NCI-H1092 treated with DMSO at 0.1 percent for 48 hours (cell line): ENCODE measurements at regions not wholly inside any gene's neighbourhood (a gene's known extent, or its start where the extent isn't known, plus 50 kb on each side); places are given as distances from the start of the nearest gene placed in this dataset.
"Not testable (repeated sequence)": the region's sequence is repeated elsewhere in the genome, so short reads cannot be mapped to it uniquely, and the experiment has no call there.

Source experiments
- DNase-seq: peaks from one replicate; lab custom pipeline; 2025; lab: John Stamatoyannopoulos, UW

DNA sequence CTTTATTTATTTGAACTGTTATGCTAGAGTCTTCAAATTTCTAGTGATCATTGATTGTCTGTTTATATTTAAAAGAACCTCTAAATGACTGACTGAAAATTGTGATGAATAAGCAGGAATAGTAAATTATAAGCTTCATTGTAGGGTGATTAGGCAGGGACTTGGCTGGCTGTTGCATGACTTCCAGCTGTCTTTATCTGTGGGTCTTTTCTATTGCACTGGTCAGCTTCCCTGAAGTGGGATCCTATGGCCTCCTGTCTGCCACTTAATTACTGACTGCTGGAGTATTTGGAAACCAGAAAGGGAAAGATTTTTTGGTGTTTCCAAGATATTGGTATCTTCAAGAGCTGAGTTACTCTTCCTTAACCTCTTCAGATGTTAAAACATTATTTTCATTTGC is 123.0 kb upstream of the CCNH start:
- DNase-seq: no peak

DNA sequence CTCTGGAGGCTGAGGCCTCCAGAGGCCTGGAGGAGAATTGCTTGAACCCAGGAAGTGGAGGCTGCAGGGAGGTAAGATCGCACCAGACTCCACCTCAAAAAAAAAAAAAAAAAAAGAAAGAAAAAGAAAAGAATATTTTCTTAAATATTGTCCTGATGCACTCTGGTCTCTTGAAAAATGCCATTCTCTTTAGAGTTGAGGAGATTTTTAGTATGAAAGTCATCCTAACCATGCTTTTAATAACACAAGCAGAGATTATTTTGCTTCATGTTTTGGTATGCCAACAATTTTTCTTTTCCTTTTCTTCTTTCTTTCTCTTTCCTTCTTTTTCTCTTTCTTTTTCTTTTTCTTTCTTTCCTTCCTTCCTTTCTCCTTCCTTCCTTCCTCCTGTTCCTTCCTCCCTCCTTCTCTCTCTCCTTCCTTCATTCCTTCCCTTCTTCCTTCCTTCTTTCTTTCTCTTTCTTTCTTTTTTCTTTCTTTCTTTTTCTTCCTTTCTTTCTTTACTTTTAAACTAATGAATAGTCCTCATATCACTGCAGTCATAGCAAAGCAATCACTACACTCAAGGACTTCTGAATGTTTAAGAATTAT is 116.9 kb upstream of the CCNH start:
- no peak for DNase-seq

DNA sequence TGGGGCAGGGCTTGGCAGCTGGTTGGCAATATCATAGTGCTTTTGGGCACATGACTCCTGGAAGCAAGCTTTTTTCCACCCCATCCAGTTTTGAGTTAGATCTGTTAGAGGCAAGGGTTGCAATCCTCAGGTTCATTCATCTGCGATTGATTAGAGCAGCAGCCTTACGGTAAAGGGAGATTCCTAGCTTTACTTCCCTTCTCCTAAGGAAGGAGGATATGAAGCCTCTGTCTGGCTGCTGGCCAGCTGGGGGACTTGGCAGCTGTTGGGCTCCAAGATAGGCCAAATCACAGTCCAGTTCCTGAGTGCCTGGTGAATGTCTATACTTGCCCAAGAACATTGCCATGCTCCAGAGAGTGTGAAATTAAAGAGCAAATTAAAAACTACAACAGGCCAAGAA is 113.4 kb upstream of the CCNH start:
- DNase-seq: no peak

DNA sequence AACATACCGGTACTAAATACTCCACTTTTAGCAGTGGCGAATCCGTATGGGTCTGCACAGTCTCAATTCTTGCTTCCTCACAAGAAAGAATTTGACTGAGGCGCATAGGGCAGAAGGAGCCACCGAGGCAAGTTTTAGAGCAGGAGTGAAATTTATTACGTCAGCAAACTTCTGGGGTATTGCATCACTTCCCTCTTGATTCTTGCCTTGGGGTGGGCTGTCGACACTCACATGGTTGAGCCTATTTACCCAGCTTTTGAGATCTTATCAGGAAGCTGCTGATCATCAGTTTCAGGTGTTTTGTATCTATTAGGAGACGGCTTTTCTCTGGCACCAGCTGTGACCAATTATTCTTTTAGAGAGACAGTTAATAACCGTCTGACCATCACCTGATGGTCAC is 111.5 kb upstream of the CCNH start:
- no peak for DNase-seq

DNA sequence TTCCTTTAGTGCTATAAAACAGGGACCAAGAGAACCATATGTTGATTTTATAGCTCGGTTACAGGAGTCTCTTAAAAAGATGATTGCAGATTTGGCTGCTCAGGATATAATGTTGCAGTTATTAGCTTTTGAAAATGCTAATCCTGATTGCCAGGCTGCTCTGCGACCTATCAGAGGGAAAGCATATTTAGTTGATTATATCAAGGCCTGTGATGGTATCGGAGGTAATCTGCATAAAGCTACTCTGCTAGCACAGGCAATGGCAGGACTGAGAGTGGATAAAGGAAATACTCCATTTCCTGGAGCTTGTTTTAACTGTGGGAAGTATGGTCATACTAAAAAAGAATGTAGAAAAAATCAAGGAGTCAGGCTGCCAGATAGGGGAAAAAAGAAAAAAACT is 99.0 kb upstream of the CCNH start:
- not testable (repeated sequence) for DNase-seq

DNA sequence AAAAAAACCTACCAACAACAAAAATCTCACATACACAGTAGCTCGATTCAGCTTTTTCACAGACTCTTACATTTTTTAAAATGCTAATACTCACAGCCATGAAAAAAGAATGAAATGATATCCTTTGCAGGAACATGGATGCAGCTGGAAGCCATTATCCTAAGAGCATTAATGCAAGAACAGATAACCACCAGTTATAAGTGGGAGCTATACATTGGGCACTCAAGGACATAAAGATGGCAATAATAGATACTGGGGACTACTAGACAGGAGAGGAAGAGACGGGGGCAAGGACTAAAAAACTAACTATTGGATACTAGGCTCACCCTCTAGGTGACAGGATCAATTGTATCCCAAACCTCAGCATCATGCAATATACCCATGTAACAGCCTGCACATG is 90.3 kb upstream of the CCNH start:
- DNase-seq: no peak

DNA sequence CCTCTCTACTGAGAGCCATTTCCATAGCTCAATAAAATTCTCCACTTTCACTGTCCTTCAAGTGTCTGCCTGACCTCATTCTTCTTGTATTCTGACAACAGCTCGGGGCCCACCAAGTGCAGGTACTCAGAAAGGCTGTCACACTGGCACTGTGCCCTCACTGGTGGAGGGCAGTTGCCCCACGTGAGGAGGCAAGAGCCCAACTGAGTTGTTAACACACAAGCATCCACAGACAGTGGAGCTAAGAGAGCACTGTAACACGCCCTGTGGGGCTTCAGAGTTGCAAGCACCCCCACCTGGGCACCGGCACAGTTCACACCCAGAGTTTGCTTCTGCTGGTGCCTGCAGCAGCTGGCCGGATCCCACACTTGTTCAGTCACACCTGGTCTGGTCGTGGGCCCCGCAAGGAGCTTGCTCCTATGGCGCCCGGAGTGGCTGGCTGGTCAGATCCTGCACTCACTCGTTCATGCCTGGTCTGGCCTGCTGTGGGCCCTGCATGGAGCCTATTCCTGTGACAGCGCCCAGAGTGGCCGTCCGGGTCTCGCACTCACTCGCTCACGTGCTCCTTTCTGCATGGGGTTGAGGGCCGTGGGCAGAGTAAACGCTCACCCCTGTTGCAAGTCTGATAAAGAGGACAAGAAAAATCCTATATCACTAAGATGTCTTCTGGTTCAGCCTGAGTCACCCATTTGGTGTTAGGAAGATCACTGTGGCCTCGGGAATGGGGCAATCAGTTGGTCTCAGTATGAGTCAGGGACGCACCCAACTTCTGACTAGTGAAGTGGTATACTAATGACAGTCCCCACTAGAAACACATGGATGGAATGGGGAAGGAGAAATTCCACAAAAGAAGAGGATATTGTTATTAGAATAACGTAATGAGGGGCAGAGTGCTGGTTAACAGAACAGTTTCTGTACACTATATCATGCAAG is 87.0 kb upstream of the CCNH start:
- no peak for DNase-seq
